WTC11 (cell line): ENCODE measurements at regions not wholly inside any gene's neighbourhood (a gene's known extent, or its start where the extent isn't known, plus 50 kb on each side); places are given as distances from the start of the nearest gene placed in this dataset.

Experiments
- IRF2 ChIP-seq: sonication (generic); formaldehyde crosslinking; IDR thresholded peaks from 2 replicates; pipeline ENCODE4 v1.8.0; 2022; ENCODE audit warnings: low read depth, missing genetic modification reagents, borderline replicate concordance
- ZNF138 ChIP-seq: sonication (generic); formaldehyde crosslinking; conservative IDR thresholded peaks from 2 replicates; pipeline ENCODE4 v1.8.1; 2022; ENCODE audit warnings: mild to moderate bottlenecking, moderate library complexity, missing genetic modification reagents
- TF ChIP-seq, protein P1 (sequence below): fragments of 200-600 bp; IDR thresholded peaks from 2 replicates; pipeline ENCODE4 v1.8.0; 2022; ENCODE audit warnings: antibody characterized with exemption

DNA sequence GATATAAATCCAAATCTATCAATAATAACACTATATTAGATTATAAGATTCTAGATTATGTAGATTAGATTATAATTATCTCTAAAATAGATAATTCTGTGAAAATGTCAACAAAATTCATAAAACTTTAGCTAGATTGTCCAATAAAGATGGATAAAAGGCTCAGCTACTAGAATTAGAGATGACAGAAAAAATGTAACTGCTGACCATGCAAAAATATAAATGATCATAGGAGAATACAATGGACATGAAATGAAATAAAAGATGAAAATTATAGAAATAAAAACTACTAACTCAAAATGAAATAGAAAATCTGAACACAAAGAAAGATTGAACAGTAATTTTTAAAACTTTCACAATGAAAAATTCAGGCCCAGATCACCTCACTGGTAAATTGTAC, 1332.1 kb upstream of the CELF2 start:
- TF ChIP-seq, protein P1, sequence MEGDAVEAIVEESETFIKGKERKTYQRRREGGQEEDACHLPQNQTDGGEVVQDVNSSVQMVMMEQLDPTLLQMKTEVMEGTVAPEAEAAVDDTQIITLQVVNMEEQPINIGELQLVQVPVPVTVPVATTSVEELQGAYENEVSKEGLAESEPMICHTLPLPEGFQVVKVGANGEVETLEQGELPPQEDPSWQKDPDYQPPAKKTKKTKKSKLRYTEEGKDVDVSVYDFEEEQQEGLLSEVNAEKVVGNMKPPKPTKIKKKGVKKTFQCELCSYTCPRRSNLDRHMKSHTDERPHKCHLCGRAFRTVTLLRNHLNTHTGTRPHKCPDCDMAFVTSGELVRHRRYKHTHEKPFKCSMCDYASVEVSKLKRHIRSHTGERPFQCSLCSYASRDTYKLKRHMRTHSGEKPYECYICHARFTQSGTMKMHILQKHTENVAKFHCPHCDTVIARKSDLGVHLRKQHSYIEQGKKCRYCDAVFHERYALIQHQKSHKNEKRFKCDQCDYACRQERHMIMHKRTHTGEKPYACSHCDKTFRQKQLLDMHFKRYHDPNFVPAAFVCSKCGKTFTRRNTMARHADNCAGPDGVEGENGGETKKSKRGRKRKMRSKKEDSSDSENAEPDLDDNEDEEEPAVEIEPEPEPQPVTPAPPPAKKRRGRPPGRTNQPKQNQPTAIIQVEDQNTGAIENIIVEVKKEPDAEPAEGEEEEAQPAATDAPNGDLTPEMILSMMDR: no peak
- TF ChIP-seq ZNF138 (no peak), IRF2 (CRISPR knock-in tag) (no peak)
